HCT116 (cell line): ENCODE measurements at regions not wholly inside any gene's neighbourhood (a gene's known extent, or its start where the extent isn't known, plus 50 kb on each side); places are given as distances from the start of the nearest gene placed in this dataset.

Source experiments
- ATAC-seq: fragments of 200-7000 bp; cut with Tn5 transposase; 2 replicates; pipeline ENCODE4 v1.9.1; 2020; ENCODE audit warnings: mild to moderate bottlenecking, moderate library complexity
- BruUV-seq: library from RNA; stranded (reverse); fragments of 400-500 nt; replicated peaks from 2 replicates; lab custom pipeline; 2021; lab: Mats Ljungman, UMichigan
- CTCF ChIA-PET: fragments of 300-600 bp; sonication (Branson Sonifier 250); formaldehyde crosslinking; loops from one replicate; lab custom pipeline; 2021; ENCODE audit warnings: antibody characterized with exemption; lab: Charles Lee
- POLR2A ChIA-PET: fragments of 300-600, 350-600 bp; sonication (Branson Sonifier 250); formaldehyde crosslinking; loops from one replicate; lab custom pipeline; 2021; ENCODE audit warnings: antibody characterized with exemption; lab: Charles Lee
- RAD21 ChIA-PET, 2 experiments: fragments of 300-600 bp; sonication (Branson Sonifier 250); formaldehyde crosslinking; loops; one replicate each; lab custom pipeline; 2023; ENCODE audit warnings: low total read pairs in 2 of 2; ENCODE audit not compliant: uncharacterized antibody in 2 of 2, unreplicated experiment in 2 of 2, low non-redundant PET in 1 of 2; lab: Charles Lee
- DNase-seq: peaks from one replicate; pipeline ENCODE4 v3.0.0-alpha.2; 2010; ENCODE audit warnings: low read depth, low spot score
- H2AFZ ChIP-seq: fragments of 200-600 bp; shearing (Covaris generic), sonication (generic); 2 replicates; pipeline ENCODE4 v1.6.1; 2017; ENCODE audit warnings: low read depth, mixed run types, mixed read lengths, antibody characterized with exemption, low read length; ENCODE audit not compliant: poor library complexity, severe bottlenecking
- H3K27ac ChIP-seq: 2 replicates; pipeline ENCODE4 v1.5.1; 2012; ENCODE audit warnings: low read depth, low read length
- H3K27me3 ChIP-seq: fragments of 200-600 bp; sonication (generic); 2 replicates; pipeline ENCODE4 v1.6.1; 2016; ENCODE audit warnings: mixed run types, low read length, mixed read lengths; ENCODE audit not compliant: insufficient read depth
- H3K36me3 ChIP-seq, 2 experiments: fragments of 200-500 bp in 1 of 2; fragments of 200-600 bp in 1 of 2; sonication (Bioruptor generic) in 1 of 2; sonication (generic) in 1 of 2; 2 replicates each; pipeline versions ENCODE4 v1.5.1 to v1.6.1; 2014 to 2016; ENCODE audit warnings: low read length in 2 of 2, inconsistent platforms in 1 of 2, mixed read lengths in 1 of 2, mixed run types in 1 of 2; ENCODE audit not compliant: insufficient read depth in 2 of 2, control insufficient read depth in 1 of 2
- H3K4me1 ChIP-seq, 2 experiments: fragments of 200-600 bp in 1 of 2; sonication (generic) in 1 of 2; 2 replicates each; pipeline versions ENCODE4 v1.5.1 to v1.6.1; 2012 to 2017; ENCODE audit warnings: low read length in 2 of 2, inconsistent platforms in 1 of 2, mild to moderate bottlenecking in 1 of 2, mixed read lengths in 1 of 2, mixed run types in 1 of 2, moderate library complexity in 1 of 2; ENCODE audit not compliant: insufficient read depth in 2 of 2, control insufficient read depth in 1 of 2
- H3K4me2 ChIP-seq: fragments of 200-600 bp; sonication (generic); 2 replicates; pipeline ENCODE4 v1.6.1; 2017; ENCODE audit warnings: mixed run types, low read length, mixed read lengths
- H3K4me3 ChIP-seq, 2 experiments: fragments of 200-600 bp in 1 of 2; sonication (generic) in 1 of 2; replicated peaks in 1 of 2; 2 replicates each; pipeline ENCODE4 v1.5.1; 2011 to 2016; ENCODE audit warnings: low read length in 2 of 2, control low read depth in 1 of 2, low read depth in 1 of 2, mild to moderate bottlenecking in 1 of 2, mixed read lengths in 1 of 2, mixed run types in 1 of 2
- H3K79me2 ChIP-seq: fragments of 200-600 bp; sonication (generic); 2 replicates; pipeline ENCODE4 v1.6.1; 2017; ENCODE audit warnings: mild to moderate bottlenecking, mixed run types, low read length, moderate library complexity, mixed read lengths; ENCODE audit not compliant: insufficient read depth
- H3K9ac ChIP-seq: fragments of 200-600 bp; sonication (generic); 2 replicates; pipeline ENCODE4 v1.6.1; 2016; ENCODE audit warnings: low read length, mixed read lengths
- H3K9me2 ChIP-seq: fragments of 200-600 bp; sonication (generic), shearing (Covaris generic); 2 replicates; pipeline ENCODE4 v1.6.1; 2017; ENCODE audit warnings: mixed run types, mild to moderate bottlenecking, moderate library complexity; ENCODE audit not compliant: insufficient read depth
- H3K9me3 ChIP-seq, 2 experiments: fragments of 200-500 bp in 1 of 2; fragments of 200-600 bp in 1 of 2; sonication (Bioruptor generic) in 1 of 2; sonication (generic) in 1 of 2; 2 replicates each; pipeline ENCODE4 v1.6.1; 2014 to 2017; ENCODE audit warnings: low read length in 2 of 2, mixed read lengths in 2 of 2, inconsistent platforms in 1 of 2, low read depth in 1 of 2, mild to moderate bottlenecking in 1 of 2, mixed run types in 1 of 2, moderate library complexity in 1 of 2; ENCODE audit not compliant: control insufficient read depth in 1 of 2, insufficient read depth in 1 of 2
- H4K20me1 ChIP-seq: fragments of 200-600 bp; sonication (generic), shearing (Covaris generic); 2 replicates; pipeline ENCODE4 v1.6.1; 2017; ENCODE audit warnings: mixed run types, mild to moderate bottlenecking, moderate library complexity; ENCODE audit not compliant: insufficient read depth
- CEBPB ChIP-seq: IDR thresholded peaks from 2 replicates; pipeline ENCODE4 v1.6.1; 2012; ENCODE audit warnings: low read depth
- EGR1 ChIP-seq: IDR thresholded peaks from 2 replicates; pipeline ENCODE4 v1.6.1; 2012; ENCODE audit warnings: low read depth
- ELF1 ChIP-seq: IDR thresholded peaks from 2 replicates; pipeline ENCODE4 v1.6.1; 2012; ENCODE audit warnings: low read depth, borderline replicate concordance
- EZH2 ChIP-seq: fragments of 200-600 bp; sonication (generic); IDR thresholded peaks from 2 replicates; pipeline ENCODE4 v1.6.1; 2017; ENCODE audit warnings: antibody characterized with exemption, mixed run types
- EZH2phosphoT487 ChIP-seq: fragments of 200-600 bp; IDR thresholded peaks from 2 replicates; pipeline ENCODE4 v1.6.1; 2018; ENCODE audit warnings: antibody characterized with exemption, borderline replicate concordance
- FOSL1 ChIP-seq: IDR thresholded peaks from 2 replicates; pipeline ENCODE4 v1.6.1; 2012; ENCODE audit warnings: low read depth
- JUND ChIP-seq: IDR thresholded peaks from 2 replicates; pipeline ENCODE4 v1.6.1; 2012
- POLR2A ChIP-seq: IDR thresholded peaks from 2 replicates; pipeline ENCODE4 v1.7.0; 2011; ENCODE audit warnings: borderline replicate concordance; ENCODE audit not compliant: insufficient read depth, insufficient read length; ENCODE audit errors: extremely low read depth
- SP1 ChIP-seq: IDR thresholded peaks from 2 replicates; pipeline ENCODE4 v1.6.1; 2012; ENCODE audit warnings: low read depth
- SRF ChIP-seq: IDR thresholded peaks from 2 replicates; pipeline ENCODE4 v1.6.1; 2012; ENCODE audit warnings: low read depth
- TCF7L2 ChIP-seq: IDR thresholded peaks from 2 replicates; pipeline ENCODE4 v1.7.0; 2011; ENCODE audit warnings: borderline replicate concordance, inconsistent platforms; ENCODE audit not compliant: insufficient read depth, insufficient read length; ENCODE audit errors: extremely low read depth
- YY1 ChIP-seq: IDR thresholded peaks from 2 replicates; pipeline ENCODE4 v1.6.1; 2011; ENCODE audit warnings: low read length, low read depth, moderate library complexity, mild to moderate bottlenecking; ENCODE audit not compliant: insufficient replicate concordance; ENCODE audit errors: extremely low read depth
- ZFX ChIP-seq: fragments of 450-650 bp; IDR thresholded peaks from 2 replicates; pipeline ENCODE4 v1.6.1; 2017
- ZNF274 ChIP-seq: fragments of 200-500 bp; sonication (Bioruptor generic); IDR thresholded peaks from 2 replicates; pipeline ENCODE4 v1.6.1; 2014; ENCODE audit warnings: mild to moderate bottlenecking, low read depth, low read length, inconsistent platforms
- intact Hi-C: fragments of 100-400 bp; cut with micrococcal nuclease; formaldehyde crosslinking; loops from 2 replicates; pipeline ENCODE4 v1.10.0; 2022
- TF ChIP-seq, protein P1 (sequence below): IDR thresholded peaks from 2 replicates; pipeline ENCODE4 v1.6.1; 2012
- TF ChIP-seq, protein P2 (sequence below), 3 experiments: fragments of 200-600 bp in 1 of 3; sonication (generic) in 1 of 3; IDR thresholded peaks in 2 of 3; conservative IDR thresholded peaks in 1 of 3; 2 replicates each; pipeline ENCODE4 v1.5.1; 2012 to 2017; ENCODE audit warnings: low read depth in 2 of 3, low read length in 2 of 3, antibody characterized with exemption in 1 of 3, borderline replicate concordance in 1 of 3, control low read depth in 1 of 3, mild to moderate bottlenecking in 1 of 3, mixed read lengths in 1 of 3, mixed run types in 1 of 3, moderate library complexity in 1 of 3; ENCODE audit not compliant: insufficient read depth in 1 of 3

DNA sequence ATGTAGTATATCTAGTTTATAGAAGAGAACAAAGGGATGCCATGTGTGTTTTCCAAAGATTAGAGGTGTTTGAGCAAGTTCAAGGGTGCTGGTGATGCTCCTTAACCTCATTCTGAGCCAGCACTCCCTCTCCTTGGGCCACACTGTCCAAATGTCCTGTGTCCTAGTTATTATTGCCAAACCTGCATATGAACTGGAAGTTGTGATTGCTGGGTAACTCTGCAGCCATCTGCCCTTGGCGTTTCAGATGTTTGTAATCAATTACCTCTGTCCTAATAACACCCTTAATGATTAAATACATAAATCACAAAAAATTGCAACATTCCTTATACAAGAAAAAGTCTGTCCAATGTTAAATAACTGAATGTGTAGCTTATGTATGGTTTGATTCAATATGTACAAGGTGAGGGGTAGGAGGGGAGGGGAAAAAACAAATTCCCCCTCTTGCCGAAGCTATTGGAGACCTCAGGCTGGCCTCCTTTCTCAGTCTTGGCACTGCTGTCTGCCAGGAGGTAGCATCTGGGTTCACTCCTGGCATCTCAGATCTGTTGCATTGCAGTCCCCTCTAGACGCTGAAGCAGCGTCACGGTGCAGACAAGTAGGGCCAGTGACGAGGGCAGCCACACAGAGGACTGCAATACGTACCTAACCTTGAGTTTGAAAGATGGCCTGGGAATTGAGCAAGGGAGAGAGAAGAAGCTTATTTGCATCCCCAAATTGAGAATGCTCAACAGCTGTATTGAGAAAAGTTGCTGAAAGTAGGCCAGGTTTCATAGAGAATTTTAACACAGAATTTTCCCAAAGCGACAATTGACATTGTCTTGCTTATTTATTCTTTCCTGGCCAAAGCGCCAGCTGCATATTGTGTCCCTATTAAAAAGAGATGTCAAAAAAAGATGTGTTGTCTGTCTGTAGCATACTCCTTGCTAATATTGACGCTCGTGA lies 89.6 kb upstream of the ARHGAP32 start:
- Histone ChIP-seq H3K9ac (no peak overlapping the region), H4K20me1 (0 out of 2 replicates have a peak, but pooled peaks cover 4% of the 10 kb centered on the region), H3K4me2 (no peak overlapping the region), H3K27ac (no peak overlapping the region), H3K27me3 (no peaks in the 10 kb centered on the region), H3K9me3 (no peaks in the 10 kb centered on the region), H3K79me2 (peaks cover 18% of the 10 kb centered on the region), H3K36me3 (no peaks in the 10 kb centered on the region), H3K4me1 (peaks cover 20 to 57% of the 10 kb centered on the region in 2 experiments), H3K4me3 (no peak overlapping the region), H3K9me2 (no peaks in the 10 kb centered on the region), H2AFZ (no peak overlapping the region)
- intact Hi-C loops = no loop called here
- TF ChIP-seq SRF (no peak), JUND (no peak), ZNF274 (no peak), ZFX (no peak), EZH2phosphoT487 (no peak), EGR1 (no peak), YY1 (no peak), POLR2A (no peak), EZH2 (no peak), TCF7L2 (no peak), FOSL1 (no peak), CEBPB (no peak), SP1 (no peak), ELF1 (no peak)
- TF ChIP-seq, protein P1, sequence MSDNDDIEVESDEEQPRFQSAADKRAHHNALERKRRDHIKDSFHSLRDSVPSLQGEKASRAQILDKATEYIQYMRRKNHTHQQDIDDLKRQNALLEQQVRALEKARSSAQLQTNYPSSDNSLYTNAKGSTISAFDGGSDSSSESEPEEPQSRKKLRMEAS = no peak
- TF ChIP-seq, protein P2, sequence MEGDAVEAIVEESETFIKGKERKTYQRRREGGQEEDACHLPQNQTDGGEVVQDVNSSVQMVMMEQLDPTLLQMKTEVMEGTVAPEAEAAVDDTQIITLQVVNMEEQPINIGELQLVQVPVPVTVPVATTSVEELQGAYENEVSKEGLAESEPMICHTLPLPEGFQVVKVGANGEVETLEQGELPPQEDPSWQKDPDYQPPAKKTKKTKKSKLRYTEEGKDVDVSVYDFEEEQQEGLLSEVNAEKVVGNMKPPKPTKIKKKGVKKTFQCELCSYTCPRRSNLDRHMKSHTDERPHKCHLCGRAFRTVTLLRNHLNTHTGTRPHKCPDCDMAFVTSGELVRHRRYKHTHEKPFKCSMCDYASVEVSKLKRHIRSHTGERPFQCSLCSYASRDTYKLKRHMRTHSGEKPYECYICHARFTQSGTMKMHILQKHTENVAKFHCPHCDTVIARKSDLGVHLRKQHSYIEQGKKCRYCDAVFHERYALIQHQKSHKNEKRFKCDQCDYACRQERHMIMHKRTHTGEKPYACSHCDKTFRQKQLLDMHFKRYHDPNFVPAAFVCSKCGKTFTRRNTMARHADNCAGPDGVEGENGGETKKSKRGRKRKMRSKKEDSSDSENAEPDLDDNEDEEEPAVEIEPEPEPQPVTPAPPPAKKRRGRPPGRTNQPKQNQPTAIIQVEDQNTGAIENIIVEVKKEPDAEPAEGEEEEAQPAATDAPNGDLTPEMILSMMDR (IDR thresholded peaks at IDR 0.05 in 2 of 3, conservative IDR thresholded peaks at IDR 0.05 in 1 of 3; ENCODE audit: borderline replicate concordance in 1 of 3, insufficient read depth in 1 of 3, low read depth in 2 of 3, low read length in 2 of 3) = no peak
- ATAC-seq = no peak
- RAD21 ChIA-PET = no interaction called here
- no peak for DNase-seq
- BruUV-seq = no TSS peak
- CTCF ChIA-PET = no interaction called here
- POLR2A ChIA-PET = no interaction called here
